Neutrophil (primary cell): ENCODE measurements at regions not wholly inside any gene's neighbourhood (a gene's known extent, or its start where the extent isn't known, plus 50 kb on each side); places are given as distances from the start of the nearest gene placed in this dataset.

Experiments
- H3K27ac ChIP-seq: fragments of 200-600 bp; sonication (generic); 2 replicates; pipeline ENCODE4 v1.5.1; 2016; ENCODE audit warnings: mild to moderate bottlenecking, moderate library complexity
- H3K27me3 ChIP-seq: fragments of 200-600 bp; sonication (generic); 2 replicates; pipeline ENCODE4 v1.6.0; 2016; ENCODE audit warnings: mild to moderate bottlenecking
- H3K36me3 ChIP-seq: fragments of 200-600 bp; sonication (generic); 2 replicates; pipeline ENCODE4 v1.5.1; 2017
- H3K4me1 ChIP-seq, 2 experiments: fragments of 200-600 bp in 1 of 2; sonication (generic) in 1 of 2; 1 replicate in 1 of 2; 2 replicates in 1 of 2; pipeline versions ENCODE4 v1.5.1 to v1.6.1; 2013 to 2016; ENCODE audit warnings: low read depth in 1 of 2, low read length in 1 of 2, mild to moderate bottlenecking in 1 of 2, moderate library complexity in 1 of 2; ENCODE audit not compliant: control insufficient read depth in 1 of 2, insufficient read depth in 1 of 2
- H3K4me3 ChIP-seq, 2 experiments: fragments of 200-600 bp in 1 of 2; sonication (generic) in 1 of 2; 1 replicate in 1 of 2; 2 replicates in 1 of 2; pipeline ENCODE4 v1.5.1; 2013 to 2016; ENCODE audit warnings: low read depth in 1 of 2, low read length in 1 of 2, mild to moderate bottlenecking in 1 of 2, moderate library complexity in 1 of 2
- H3K9me3 ChIP-seq: fragments of 200-600 bp; sonication (generic); 2 replicates; pipeline ENCODE4 v1.5.1; 2016
- CTCF ChIP-seq: fragments of 200-600 bp; sonication (generic); IDR thresholded peaks from 2 replicates; pipeline ENCODE4 v1.5.1; 2016; ENCODE audit warnings: antibody characterized with exemption

DNA sequence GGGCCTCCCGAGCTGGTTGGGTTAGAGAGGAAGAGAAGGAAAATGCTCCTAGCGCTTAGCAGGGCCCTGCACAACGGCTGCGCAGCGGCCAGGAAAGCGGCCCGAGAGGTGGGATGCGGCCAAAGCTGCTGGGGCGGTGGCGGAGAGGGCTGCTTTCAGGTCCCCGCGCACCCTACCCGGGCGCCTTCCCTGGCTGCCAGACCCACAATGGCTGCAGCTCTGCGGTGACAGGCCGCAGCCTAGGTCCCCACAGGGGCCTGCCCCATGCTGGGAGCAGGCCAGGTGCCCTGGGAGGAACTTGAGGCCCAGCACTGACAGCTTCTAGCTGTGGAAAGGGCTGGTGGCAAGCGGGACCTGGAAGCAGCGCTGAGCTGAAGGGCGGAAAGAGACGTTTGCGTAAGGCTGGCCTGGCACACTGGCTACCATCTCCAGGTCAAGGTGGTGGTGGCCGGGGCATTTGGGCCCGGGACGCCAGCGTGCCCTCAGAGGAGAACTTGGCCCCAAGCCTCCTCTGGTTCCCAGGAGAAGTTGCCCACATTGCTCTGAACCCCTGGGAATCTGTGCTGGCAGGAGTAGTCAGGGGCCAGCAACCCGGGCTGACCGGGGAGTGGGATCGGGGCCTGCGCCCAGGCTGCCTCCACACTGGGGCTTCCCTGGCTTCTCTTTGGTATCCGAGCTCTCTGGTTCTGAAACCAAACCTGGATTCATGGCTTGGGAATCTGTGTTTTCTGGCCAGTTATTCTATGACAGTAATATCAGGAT lies 72.9 kb upstream of the ZNF804B start:
- TF ChIP-seq CTCF: no peak
- H3K27me3 ChIP-seq: no peaks in the 10 kb centered on the region
- no peak overlapping the region for H3K27ac ChIP-seq
- H3K36me3 ChIP-seq: no peaks in the 10 kb centered on the region
- no peaks in the 10 kb centered on the region for H3K9me3 ChIP-seq
- no peaks in the 10 kb centered on the region for H3K4me1 ChIP-seq
- no peak overlapping the region for H3K4me3 ChIP-seq

DNA sequence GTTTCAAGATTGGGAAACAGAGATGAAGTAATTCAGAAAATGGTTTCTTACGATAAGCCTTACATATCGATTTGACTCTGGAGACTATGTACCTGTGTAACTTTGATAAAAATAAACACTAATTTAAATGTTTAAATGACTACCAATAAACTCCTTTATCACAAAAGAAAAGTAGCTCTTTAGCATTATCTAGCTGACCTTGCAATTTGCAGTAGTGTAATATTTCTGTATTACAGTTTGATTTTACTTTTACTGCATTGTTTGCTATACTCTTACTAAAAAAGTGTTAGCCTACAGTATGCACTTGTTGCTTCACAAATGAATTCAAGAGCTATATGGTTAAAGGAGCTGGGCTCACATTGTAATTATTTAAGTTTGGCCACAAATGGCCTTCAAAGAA lies 77.8 kb upstream of the ZNF804B start:
- H3K4me3 ChIP-seq: no peak overlapping the region
- no peaks in the 10 kb centered on the region for H3K36me3 ChIP-seq
- H3K9me3 ChIP-seq: no peaks in the 10 kb centered on the region
- no peaks in the 10 kb centered on the region for H3K27me3 ChIP-seq
- no peak for TF ChIP-seq CTCF
- H3K4me1 ChIP-seq: no peaks in the 10 kb centered on the region
- H3K27ac ChIP-seq: no peak overlapping the region

DNA sequence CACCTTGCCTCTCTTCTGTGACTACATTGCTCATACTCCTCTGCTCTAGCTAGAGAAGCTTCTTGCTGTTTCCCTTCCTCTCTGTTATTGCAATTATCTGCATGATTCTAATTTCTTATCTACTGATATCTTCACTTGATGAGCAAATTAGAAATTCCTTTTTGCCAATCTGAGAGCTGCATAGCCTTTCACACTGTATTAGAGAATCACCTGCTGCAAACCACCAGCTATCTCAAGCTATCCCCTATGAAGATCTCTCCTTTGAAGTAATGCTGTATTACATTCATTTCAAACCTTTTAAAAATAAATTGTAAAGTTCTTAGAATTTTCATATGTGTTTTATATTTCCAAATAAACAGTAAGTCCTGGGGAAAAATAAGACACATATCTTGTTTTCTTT lies 89.0 kb upstream of the ZNF804B start:
- Histone ChIP-seq H3K4me3 (no peak overlapping the region), H3K4me1 (no peaks in the 10 kb centered on the region), H3K27me3 (no peaks in the 10 kb centered on the region), H3K9me3 (no peaks in the 10 kb centered on the region), H3K36me3 (no peaks in the 10 kb centered on the region), H3K27ac (no peak overlapping the region)
- TF ChIP-seq CTCF: no peak

- Histone ChIP-seq H3K27me3 (no peaks in the 10 kb centered on the region), H3K9me3 (no peaks in the 10 kb centered on the region), H3K27ac (no peak overlapping the region), H3K4me3 (no peak overlapping the region), H3K4me1 (no peaks in the 10 kb centered on the region), H3K36me3 (no peaks in the 10 kb centered on the region)
- no peak for TF ChIP-seq CTCF
These were observed 89.6 kb upstream of the ZNF804B start for GRCh38 chr7:88669913-88670312.

DNA sequence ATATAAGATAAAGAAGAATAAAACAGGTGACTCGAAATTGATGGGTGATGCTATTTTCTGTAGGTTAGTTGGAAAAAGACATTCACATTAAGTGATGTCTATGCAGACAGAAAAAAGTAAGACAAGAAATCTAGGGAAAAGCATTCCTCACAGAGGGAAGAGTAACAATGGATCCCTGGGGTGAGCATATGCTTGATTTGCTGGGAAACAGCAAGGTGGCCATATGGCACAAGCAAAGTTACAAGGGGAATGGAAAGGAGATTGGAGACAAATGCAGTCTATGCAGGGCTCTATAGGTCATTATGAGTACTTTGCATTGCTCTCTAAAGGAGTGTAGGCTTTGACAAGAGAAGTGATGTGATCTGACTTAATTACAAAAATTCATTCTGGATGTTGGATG lies 90.9 kb upstream of the ZNF804B start:
- Histone ChIP-seq H3K9me3 (no peaks in the 10 kb centered on the region), H3K27ac (no peak overlapping the region), H3K36me3 (no peaks in the 10 kb centered on the region), H3K27me3 (no peaks in the 10 kb centered on the region), H3K4me1 (no peaks in the 10 kb centered on the region), H3K4me3 (no peak overlapping the region)
- no peak for TF ChIP-seq CTCF
